GM12872 (cell line): ENCODE measurements at regions not wholly inside any gene's neighbourhood (a gene's known extent, or its start where the extent isn't known, plus 50 kb on each side); places are given as distances from the start of the nearest gene placed in this dataset.

Experiments used
- CTCF ChIP-seq: IDR thresholded peaks from 3 replicates; pipeline ENCODE4 v1.5.1; 2011; ENCODE audit warnings: low read depth, mild to moderate bottlenecking, low read length, moderate library complexity; ENCODE audit not compliant: insufficient read depth

- TF ChIP-seq CTCF: no peak
Measured at GRCh38 chr7:42735081-42735480, 176.8 kb downstream of the C7orf25 start.

- no peak for TF ChIP-seq CTCF
Measured at GRCh38 chr7:42734568-42734967, 177.3 kb downstream of the C7orf25 start.

- no peak for TF ChIP-seq CTCF
Measured at GRCh38 chr7:42733040-42733439, 178.8 kb downstream of the C7orf25 start.

GRCh38 chr7:42730586-42730985 lies 181.3 kb downstream of the C7orf25 start:
- TF ChIP-seq CTCF: no peak

- no peak for TF ChIP-seq CTCF
Measured at GRCh38 chr7:42729053-42729765, 182.7 kb downstream of the C7orf25 start.

GRCh38 chr7:42727451-42727850 lies 184.4 kb downstream of the C7orf25 start:
- no peak for TF ChIP-seq CTCF

GRCh38 chr7:42726066-42726785 lies 185.6 kb downstream of the C7orf25 start:
- TF ChIP-seq CTCF: no peak
